Astrocyte of the spinal cord (primary cell): ENCODE measurements at regions not wholly inside any gene's neighbourhood (a gene's known extent, or its start where the extent isn't known, plus 50 kb on each side); places are given as distances from the start of the nearest gene placed in this dataset.
"Not testable (repeated sequence)": the region's sequence is repeated elsewhere in the genome, so short reads cannot be mapped to it uniquely, and the experiment has no call there.

Source experiments
- DNase-seq: peaks from one replicate; pipeline ENCODE4 v3.0.0; 2011; ENCODE audit warnings: low read depth, low spot score
- H3K4me3 ChIP-seq: 2 replicates; pipeline ENCODE4 v1.5.1; 2011; ENCODE audit warnings: low read depth, mild to moderate bottlenecking, low read length, moderate library complexity
- in situ Hi-C: cut with HindIII; loops from 2 replicates; pipeline ENCODE4 v1.10.0; 2017; ENCODE audit warnings: low sequenced_read_pairs

GRCh38 chr10:87416892-87417291 lies 59.3 kb downstream of the NUTM2D start:
- H3K4me3 ChIP-seq, in situ Hi-C loops, DNase-seq: not testable (repeated sequence)

- H3K4me3 ChIP-seq, in situ Hi-C loops, DNase-seq: not testable (repeated sequence)
Measured at GRCh38 chr10:87422641-87423040, 65.1 kb downstream of the NUTM2D start.

GRCh38 chr10:87424697-87425373 lies 67.3 kb downstream of the NUTM2D start:
- H3K4me3 ChIP-seq, in situ Hi-C loops, DNase-seq: not testable (repeated sequence)

GRCh38 chr10:87433836-87434235 lies 70.9 kb upstream of the MINPP1 start:
- DNase-seq, H3K4me3 ChIP-seq, in situ Hi-C loops: not testable (repeated sequence)

GRCh38 chr10:87435295-87435826 lies 69.3 kb upstream of the MINPP1 start:
- in situ Hi-C loops, DNase-seq, H3K4me3 ChIP-seq: not testable (repeated sequence)

GRCh38 chr10:87436104-87436503 lies 68.6 kb upstream of the MINPP1 start:
- DNase-seq, in situ Hi-C loops, H3K4me3 ChIP-seq: not testable (repeated sequence)

- DNase-seq: peak; percentile 0
- in situ Hi-C loops: not testable (repeated sequence)
Measured at GRCh38 chr10:87437450-87437849, 67.2 kb upstream of the MINPP1 start.

More at GRCh38 chr10:87437450-87437849, 67.2 kb upstream of the MINPP1 start:
- not testable (repeated sequence) for H3K4me3 ChIP-seq
